DMS53 treated with DMSO at 0.1 percent for 48 hours (cell line): ENCODE measurements at regions not wholly inside any gene's neighbourhood (a gene's known extent, or its start where the extent isn't known, plus 50 kb on each side); places are given as distances from the start of the nearest gene placed in this dataset.
"Not testable (repeated sequence)": the region's sequence is repeated elsewhere in the genome, so short reads cannot be mapped to it uniquely, and the experiment has no call there.

ENCODE experiments used
- DNase-seq: peaks from one replicate; lab custom pipeline; 2025; ENCODE audit not compliant: unreplicated experiment; lab: John Stamatoyannopoulos, UW

- no peak for DNase-seq
Observed at GRCh38 chr13:78540058-78540457, 63.3 kb downstream of the POU4F1 start.

- not testable (repeated sequence) for DNase-seq
Observed at GRCh38 chr13:78526044-78526443, 77.3 kb downstream of the POU4F1 start.

GRCh38 chr13:78524936-78525335 lies 78.4 kb downstream of the POU4F1 start:
- no peak for DNase-seq

GRCh38 chr13:78521091-78521490 lies 82.3 kb downstream of the POU4F1 start:
- no peak for DNase-seq

- DNase-seq: no peak
Observed at GRCh38 chr13:78520425-78520824, 82.9 kb downstream of the POU4F1 start.

GRCh38 chr13:78518482-78518881 lies 84.9 kb downstream of the POU4F1 start:
- not testable (repeated sequence) for DNase-seq

- DNase-seq: no peak
Observed at GRCh38 chr13:78499802-78500201, 103.5 kb downstream of the POU4F1 start.

GRCh38 chr13:78497702-78498355 lies 105.5 kb downstream of the POU4F1 start:
- DNase-seq: no peak

GRCh38 chr13:78491978-78492377 lies 111.4 kb downstream of the POU4F1 start:
- DNase-seq: no peak

GRCh38 chr13:78490225-78490624 lies 113.1 kb downstream of the POU4F1 start:
- not testable (repeated sequence) for DNase-seq

- DNase-seq: no peak
Observed at GRCh38 chr13:78487707-78488106, 115.6 kb downstream of the POU4F1 start.

- no peak for DNase-seq
Observed at GRCh38 chr13:78485803-78486202, 117.5 kb downstream of the POU4F1 start.

GRCh38 chr13:78478183-78478582 lies 125.2 kb downstream of the POU4F1 start:
- DNase-seq: no peak

- no peak for DNase-seq
Observed at GRCh38 chr13:78476910-78477309, 126.4 kb downstream of the POU4F1 start.

GRCh38 chr13:78468621-78469020 lies 134.7 kb downstream of the POU4F1 start:
- no peak for DNase-seq

- no peak for DNase-seq
Observed at GRCh38 chr13:78465250-78465649, 138.1 kb downstream of the POU4F1 start.

- no peak for DNase-seq
Observed at GRCh38 chr13:78460176-78460575, 143.2 kb downstream of the POU4F1 start.

GRCh38 chr13:78443839-78444238 lies 159.5 kb downstream of the POU4F1 start:
- no peak for DNase-seq

- DNase-seq: no peak
Observed at GRCh38 chr13:78437781-78438180, 165.6 kb downstream of the POU4F1 start.

- no peak for DNase-seq
Observed at GRCh38 chr13:78436311-78436710, 167.0 kb downstream of the POU4F1 start.

GRCh38 chr13:78431328-78431727 lies 172.0 kb downstream of the POU4F1 start:
- no peak for DNase-seq

- DNase-seq: no peak
Observed at GRCh38 chr13:78430811-78431210, 172.5 kb downstream of the POU4F1 start.

GRCh38 chr13:78430166-78430791 lies 173.1 kb downstream of the POU4F1 start:
- no peak for DNase-seq
